GM23338 (cell line): ENCODE measurements at regions not wholly inside any gene's neighbourhood (a gene's known extent, or its start where the extent isn't known, plus 50 kb on each side); places are given as distances from the start of the nearest gene placed in this dataset.

ENCODE experiments used
- ATAC-seq: fragments of 200-7000 bp; cut with Tn5 transposase; 3 replicates; pipeline ENCODE4 v1.9.1; 2020
- DNase-seq: peaks from one replicate; pipeline ENCODE4 v3.0.0-alpha.2; 2015; ENCODE audit warnings: low spot score
- H2AFZ ChIP-seq: fragments of 200-600 bp; sonication (generic); 2 replicates; pipeline ENCODE4 v1.8.0; 2016; ENCODE audit warnings: antibody characterized with exemption, mild to moderate bottlenecking, moderate library complexity
- H3F3A ChIP-seq: fragments of 200-600 bp; sonication (generic); replicated peaks from 2 replicates; pipeline ENCODE4 v1.8.0; 2017; ENCODE audit warnings: antibody characterized with exemption, mixed run types, low read depth
- H3K27ac ChIP-seq: fragments of 200-600 bp; sonication (generic); 2 replicates; pipeline ENCODE4 v1.6.1; 2016; ENCODE audit warnings: low read depth
- H3K27me3 ChIP-seq: fragments of 200-600 bp; sonication (generic); 2 replicates; pipeline ENCODE4 v1.8.0; 2016; ENCODE audit warnings: mild to moderate bottlenecking, mixed run types, moderate library complexity; ENCODE audit not compliant: insufficient read depth
- H3K36me3 ChIP-seq: fragments of 200-600 bp; sonication (generic); 2 replicates; pipeline ENCODE4 v1.8.0; 2016; ENCODE audit warnings: mild to moderate bottlenecking; ENCODE audit not compliant: insufficient read depth
- H3K4me1 ChIP-seq: fragments of 200-600 bp; sonication (generic); 2 replicates; pipeline ENCODE4 v1.8.0; 2016; ENCODE audit warnings: mild to moderate bottlenecking, moderate library complexity; ENCODE audit not compliant: insufficient read depth
- H3K4me2 ChIP-seq: fragments of 200-600 bp; sonication (generic); 2 replicates; pipeline ENCODE4 v1.7.1; 2017; ENCODE audit warnings: mixed run types
- H3K4me3 ChIP-seq: fragments of 200-600 bp; sonication (generic); 2 replicates; pipeline ENCODE4 v1.6.1; 2016; ENCODE audit warnings: mixed run types
- H3K79me2 ChIP-seq: fragments of 200-600 bp; sonication (generic); replicated peaks from 2 replicates; pipeline ENCODE4 v1.8.0; 2017; ENCODE audit warnings: mild to moderate bottlenecking; ENCODE audit not compliant: insufficient read depth
- H3K9me2 ChIP-seq: fragments of 200-600 bp; sonication (generic); 2 replicates; pipeline ENCODE4 v1.8.0; 2017; ENCODE audit not compliant: insufficient read depth
- H4K20me1 ChIP-seq: fragments of 200-600 bp; sonication (generic); replicated peaks from 2 replicates; pipeline ENCODE4 v1.8.0; 2017; ENCODE audit warnings: mild to moderate bottlenecking; ENCODE audit not compliant: insufficient read depth
- H3K27ac Mint-ChIP-seq: 2 replicates; pipeline ENCODE4 v1.8.0; 2020; ENCODE audit warnings: inconsistent platforms, mild to moderate bottlenecking, moderate library complexity, mixed read lengths
- H3K27me3 Mint-ChIP-seq: 3 replicates; pipeline ENCODE4 v1.8.0; 2022; ENCODE audit warnings: low read depth, mild to moderate bottlenecking, moderate library complexity, mixed read lengths, inconsistent platforms; ENCODE audit not compliant: insufficient read depth, poor library complexity
- H3K36me3 Mint-ChIP-seq: 3 replicates; pipeline ENCODE4 v1.8.0; 2021; ENCODE audit warnings: low read depth, mild to moderate bottlenecking, inconsistent platforms, moderate library complexity, mixed read lengths
- H3K4me1 Mint-ChIP-seq: 3 replicates; pipeline ENCODE4 v1.8.0; 2020; ENCODE audit warnings: mild to moderate bottlenecking, inconsistent platforms, mixed read lengths
- H3K4me3 Mint-ChIP-seq: 3 replicates; pipeline ENCODE4 v1.8.0; 2021; ENCODE audit warnings: moderate library complexity, mild to moderate bottlenecking, inconsistent platforms, mixed read lengths
- H3K9me3 Mint-ChIP-seq: 3 replicates; pipeline ENCODE4 v1.8.0; 2020; ENCODE audit warnings: moderate library complexity, mild to moderate bottlenecking, inconsistent platforms, mixed read lengths
- CTCF ChIP-seq, 2 experiments: fragments of 200-600 bp in 1 of 2; sonication (generic) in 1 of 2; conservative IDR thresholded peaks; 2 replicates each; pipeline versions ENCODE4 v1.5.1 to v1.6.1; 2016 to 2017; ENCODE audit warnings: antibody characterized with exemption in 2 of 2, low read depth in 2 of 2, mild to moderate bottlenecking in 2 of 2, moderate library complexity in 1 of 2
- JUNB ChIP-seq: IDR thresholded peaks from one replicate; pipeline ENCODE4 v1.6.1; 2016; ENCODE audit warnings: antibody characterized with exemption; ENCODE audit not compliant: unreplicated experiment
- NANOG ChIP-seq: IDR thresholded peaks from 2 replicates; pipeline ENCODE4 v1.6.1; 2016; ENCODE audit warnings: antibody characterized with exemption, borderline replicate concordance
- POLR2AphosphoS5 ChIP-seq: IDR thresholded peaks from 2 replicates; pipeline ENCODE4 v1.6.1; 2016; ENCODE audit warnings: antibody characterized with exemption, low read depth
- STAT1 ChIP-seq: IDR thresholded peaks from one replicate; pipeline ENCODE4 v1.6.1; 2016; ENCODE audit warnings: antibody characterized with exemption; ENCODE audit not compliant: unreplicated experiment
- ZNF462 ChIP-seq: fragments of 250-450 bp; sonication (Bioruptor Pico); IDR thresholded peaks from 2 replicates; pipeline ENCODE4 v1.5.0; 2020; ENCODE audit warnings: mild to moderate bottlenecking, moderate library complexity

GRCh38 chr12:78338054-78338785 is 507.5 kb downstream of the NAV3 start (continued):
- TF ChIP-seq ZNF462 (CRISPR knock-in tag): no peak
- no peak for TF ChIP-seq NANOG
- no peak for TF ChIP-seq CTCF (conservative IDR thresholded peaks at IDR 0.05; ENCODE audit: low read depth in 2 of 2)
- no peak for TF ChIP-seq POLR2AphosphoS5

GRCh38 chr12:78340406-78340805 is 509.7 kb downstream of the NAV3 start:
- H3K79me2 ChIP-seq: no peaks in the 10 kb centered on the region
- H3K4me1 Mint-ChIP-seq: no peaks in the 10 kb centered on the region
- H2AFZ ChIP-seq: no peak overlapping the region
- no peak for ATAC-seq
- H4K20me1 ChIP-seq: no peaks in the 10 kb centered on the region
- no peak overlapping the region for H3K4me3 ChIP-seq
- H3K27me3 Mint-ChIP-seq: peaks cover 4% of the 10 kb centered on the region
- no peaks in the 10 kb centered on the region for H3K27me3 ChIP-seq
- H3K27ac ChIP-seq: no peak overlapping the region
- no peak for DNase-seq
- no peaks in the 10 kb centered on the region for H3K4me1 ChIP-seq
- H3F3A ChIP-seq: no peaks in the 10 kb centered on the region
- no peaks in the 10 kb centered on the region; the same call in 2 of the 3 replicates for H3K9me3 Mint-ChIP-seq
- H3K36me3 ChIP-seq: no peaks in the 10 kb centered on the region
- no peaks in the 10 kb centered on the region for H3K36me3 Mint-ChIP-seq
- H3K9me2 ChIP-seq: peaks cover 8% of the 10 kb centered on the region
- H3K4me3 Mint-ChIP-seq: no peak overlapping the region
- H3K4me2 ChIP-seq: no peak overlapping the region
- H3K27ac Mint-ChIP-seq: no peak overlapping the region; the same call in 1 of the 2 replicates
- no peak for TF ChIP-seq JUNB
- no peak for TF ChIP-seq POLR2AphosphoS5
- no peak for TF ChIP-seq STAT1
- no peak for TF ChIP-seq NANOG
- TF ChIP-seq CTCF (conservative IDR thresholded peaks at IDR 0.05; ENCODE audit: low read depth in 2 of 2): no peak
